Limb (tissue), 2 donors: ENCODE measurements at regions not wholly inside any gene's neighbourhood (a gene's known extent, or its start where the extent isn't known, plus 50 kb on each side); places are given as distances from the start of the nearest gene placed in this dataset.
"Not testable (repeated sequence)": the region's sequence is repeated elsewhere in the genome, so short reads cannot be mapped to it uniquely, and the experiment has no call there.

Experiments
- DNase-seq, 2 donors: peaks; one replicate each; pipeline ENCODE4 v3.0.0-alpha.2; 2016; ENCODE audit errors: extremely low spot score in 2 of 2

DNA sequence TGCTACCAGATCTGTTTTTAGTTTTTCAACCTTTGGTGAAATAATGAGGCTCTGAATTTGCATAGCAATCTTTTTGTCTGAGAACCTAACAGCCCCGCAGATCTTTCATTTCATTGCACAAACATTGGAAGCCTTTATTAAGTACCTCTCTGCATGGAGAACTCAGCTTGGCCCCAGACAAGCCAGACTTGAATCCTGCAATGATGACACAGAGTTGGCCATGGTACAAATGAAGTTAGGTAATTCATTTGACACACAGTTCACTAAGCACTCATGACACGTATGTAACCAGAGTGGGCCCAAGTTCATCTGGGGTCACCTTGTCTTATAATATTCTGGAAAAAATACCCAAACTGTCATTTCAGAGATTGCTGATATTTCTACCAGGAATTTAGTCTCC lies 439.1 kb upstream of the ID2 start:
- DNase-seq: no peak

DNA sequence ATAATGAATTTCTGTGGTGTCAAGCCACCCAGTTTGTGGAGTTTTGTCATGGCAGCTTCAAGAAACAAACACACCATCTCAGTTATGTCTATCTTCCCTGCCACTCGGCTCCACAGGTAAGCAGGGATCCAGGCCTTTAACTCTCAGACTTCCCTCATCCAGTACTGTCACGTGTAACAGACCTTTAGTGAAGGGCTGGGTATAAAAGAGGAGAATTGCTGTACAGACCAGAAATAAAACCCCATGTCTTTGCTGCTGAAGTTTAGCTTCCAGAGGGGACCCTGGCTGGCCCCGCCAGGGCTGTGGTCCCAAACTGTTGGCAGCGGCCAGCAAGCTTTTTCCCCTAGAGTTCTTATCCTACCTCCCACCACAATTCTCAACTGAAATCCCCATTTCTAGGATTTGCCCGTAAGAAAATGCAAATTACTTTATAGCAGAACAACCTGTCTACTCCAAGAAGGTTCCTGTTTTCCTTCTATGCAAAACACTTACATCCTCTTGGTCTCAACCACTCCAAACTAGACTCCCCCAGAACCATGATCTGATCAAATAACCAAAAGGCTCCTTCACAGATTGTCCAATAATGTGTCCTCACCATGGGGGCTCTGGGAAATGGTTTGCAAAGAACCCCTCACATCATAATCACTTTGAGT lies 438.0 kb upstream of the ID2 start:
- no peak for DNase-seq

DNA sequence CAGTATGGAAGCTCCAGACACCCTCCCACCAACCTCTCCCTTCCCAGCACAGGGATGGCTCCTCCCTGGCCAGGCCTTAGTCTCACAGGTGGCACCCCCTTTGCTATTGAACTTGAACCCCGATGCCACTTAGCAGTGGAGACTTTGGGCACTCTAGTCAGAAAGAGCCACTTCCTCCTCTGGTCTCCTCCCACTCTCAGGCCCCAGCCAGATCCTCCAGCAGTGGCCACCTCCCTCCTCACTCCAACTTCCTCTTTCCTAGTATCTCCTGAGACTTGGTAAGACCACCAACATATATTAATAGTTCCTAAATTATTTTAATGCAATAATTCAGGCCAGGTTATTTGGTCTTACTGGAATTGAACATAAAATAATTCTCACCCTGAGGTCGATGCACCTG lies 437.2 kb upstream of the ID2 start:
- no peak for DNase-seq

DNA sequence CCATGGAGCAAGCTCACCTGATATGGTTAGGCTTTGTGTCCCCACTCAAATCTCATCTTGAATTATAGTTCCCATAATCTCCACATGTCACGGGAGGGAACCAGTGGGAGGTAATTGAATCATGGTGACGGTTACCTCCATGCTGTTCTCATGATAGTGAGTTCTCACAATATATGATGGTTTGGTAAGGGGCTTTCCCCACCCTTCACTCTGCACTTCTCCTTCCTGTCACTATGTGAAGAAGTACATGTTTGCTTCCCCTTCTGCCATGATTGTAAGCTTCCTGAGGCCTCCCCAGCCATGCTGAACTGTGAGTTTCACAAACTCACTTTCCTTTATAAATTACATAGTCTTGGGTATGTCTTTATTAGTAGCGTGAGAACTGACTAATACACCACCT lies 435.7 kb upstream of the ID2 start:
- no peak for DNase-seq

DNA sequence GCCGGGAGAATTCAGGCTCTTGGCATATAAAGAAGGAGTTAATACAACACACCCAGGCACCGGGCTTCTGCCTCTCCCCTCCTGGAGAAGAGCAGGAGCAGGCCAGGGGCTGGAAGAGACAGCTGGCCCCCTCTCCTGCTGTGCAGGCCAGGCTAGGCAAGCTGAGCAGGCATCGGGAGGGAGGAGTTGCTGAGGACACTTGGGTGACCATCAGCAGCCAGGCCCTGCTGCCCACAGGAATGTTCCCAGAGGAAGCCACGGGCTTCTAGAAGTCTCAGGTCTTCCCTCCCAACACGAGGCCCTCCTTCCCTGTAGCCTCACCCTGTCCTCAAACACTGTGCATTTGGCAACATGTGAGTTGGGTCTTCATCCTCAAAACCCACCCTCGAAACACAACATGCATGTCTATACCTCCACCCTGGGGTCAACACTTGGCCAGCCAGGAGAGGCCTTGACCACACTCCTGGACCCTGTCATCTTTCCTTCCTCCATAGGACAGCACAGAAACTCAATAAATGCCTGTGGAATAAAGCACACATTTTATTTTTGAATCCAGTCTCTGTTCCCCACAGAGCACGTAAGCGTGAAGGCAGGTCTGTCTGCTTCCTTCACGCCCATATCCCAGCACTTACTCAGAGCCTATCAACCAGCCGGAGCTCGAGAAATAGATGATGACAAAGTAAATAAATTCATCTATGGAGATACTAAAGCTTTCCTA lies 433.8 kb upstream of the ID2 start:
- DNase-seq: no peak

DNA sequence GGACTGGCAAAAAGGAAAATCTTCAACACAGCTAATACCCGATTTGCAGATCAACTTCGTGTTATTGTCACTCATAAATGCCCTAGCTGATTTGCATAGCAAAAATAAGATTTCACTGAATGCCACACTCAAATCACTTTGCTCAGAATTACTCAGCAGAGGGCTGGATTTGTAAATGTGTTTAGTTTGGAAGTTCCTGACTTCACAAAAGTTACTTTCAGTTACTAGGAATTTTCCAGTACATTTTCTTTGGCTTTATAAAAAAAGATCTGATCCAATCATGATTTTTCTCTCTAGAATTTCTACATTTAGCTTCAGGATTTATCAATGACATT lies 433.3 kb upstream of the ID2 start:
- peak in 1 of 2 donors; percentile 10 for DNase-seq

DNA sequence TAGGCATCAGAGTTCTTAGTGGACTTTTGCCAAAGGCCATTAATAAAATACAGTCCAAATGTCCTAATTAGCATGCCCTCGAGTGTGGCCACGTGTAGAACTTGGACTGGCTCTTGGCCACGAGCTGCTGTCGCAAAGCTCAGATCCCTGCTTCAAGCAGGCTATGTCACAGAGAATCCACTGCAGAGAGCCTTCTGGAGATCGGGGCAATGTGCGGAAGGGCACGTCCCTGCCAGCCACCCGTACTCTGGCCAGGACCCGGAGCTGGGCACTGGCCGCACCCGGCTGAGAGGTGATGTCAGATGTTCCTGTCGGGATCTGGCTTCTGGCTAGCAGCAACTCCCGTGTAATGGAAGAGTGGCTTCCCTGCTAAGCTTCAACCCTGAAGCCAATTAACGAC lies 432.7 kb upstream of the ID2 start:
- no peak for DNase-seq

DNA sequence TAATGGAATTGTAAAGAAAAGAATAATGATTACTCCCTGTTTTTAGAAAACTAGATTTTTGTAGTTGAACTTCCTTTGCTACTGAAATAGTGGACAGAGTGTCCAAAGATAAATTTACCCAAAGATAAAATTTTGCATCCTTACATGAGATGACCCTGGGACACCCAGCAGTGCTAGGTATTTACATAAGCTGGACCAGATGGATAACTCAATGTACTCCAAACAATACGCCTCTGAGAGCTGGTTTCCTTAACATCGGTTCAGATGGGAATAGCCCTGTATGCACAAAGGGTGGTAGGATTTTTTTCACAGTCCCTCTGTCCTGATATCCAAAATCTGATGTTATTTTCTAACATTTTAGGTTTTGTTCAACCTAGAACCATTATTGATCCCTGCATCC lies 432.1 kb upstream of the ID2 start:
- no peak for DNase-seq

DNA sequence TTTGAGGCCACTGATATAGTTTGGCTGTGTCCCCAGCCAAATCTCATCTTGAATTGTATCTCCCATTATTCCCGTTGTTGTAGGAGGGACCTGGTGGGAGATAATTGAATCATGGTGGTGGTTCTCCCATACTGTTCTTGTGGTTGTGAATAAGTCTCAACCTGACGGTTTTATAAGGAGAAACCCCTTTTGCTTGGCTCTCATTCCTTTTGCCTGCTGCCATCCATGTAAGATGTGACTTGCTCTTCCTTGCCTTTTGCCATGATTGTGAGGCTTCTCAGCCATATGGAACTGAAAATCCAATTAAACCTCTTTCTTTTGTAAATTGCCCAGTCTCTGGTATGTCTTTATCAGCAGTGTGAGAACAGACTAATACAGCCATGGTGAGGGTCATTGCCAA lies 431.6 kb upstream of the ID2 start:
- not testable (repeated sequence) for DNase-seq

DNA sequence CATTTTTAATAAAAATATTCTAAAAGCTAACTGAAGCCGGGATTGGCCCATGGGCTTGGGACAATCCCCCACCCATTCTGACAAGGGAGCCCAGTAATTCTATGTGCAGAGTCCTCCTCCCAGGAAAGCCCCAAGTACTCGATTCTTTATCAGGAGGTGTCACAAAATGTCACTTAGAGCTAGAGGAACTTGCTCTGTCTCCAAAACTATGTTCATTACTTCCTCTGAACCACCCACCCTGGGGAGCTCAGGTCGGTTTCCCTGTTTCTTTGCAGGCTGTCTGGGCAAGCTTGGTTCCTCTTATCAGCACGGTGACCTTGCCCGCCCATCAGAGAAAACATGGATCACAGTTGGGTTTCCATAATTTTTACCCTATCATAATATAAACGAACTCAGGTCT lies 430.6 kb upstream of the ID2 start:
- DNase-seq: no peak

DNA sequence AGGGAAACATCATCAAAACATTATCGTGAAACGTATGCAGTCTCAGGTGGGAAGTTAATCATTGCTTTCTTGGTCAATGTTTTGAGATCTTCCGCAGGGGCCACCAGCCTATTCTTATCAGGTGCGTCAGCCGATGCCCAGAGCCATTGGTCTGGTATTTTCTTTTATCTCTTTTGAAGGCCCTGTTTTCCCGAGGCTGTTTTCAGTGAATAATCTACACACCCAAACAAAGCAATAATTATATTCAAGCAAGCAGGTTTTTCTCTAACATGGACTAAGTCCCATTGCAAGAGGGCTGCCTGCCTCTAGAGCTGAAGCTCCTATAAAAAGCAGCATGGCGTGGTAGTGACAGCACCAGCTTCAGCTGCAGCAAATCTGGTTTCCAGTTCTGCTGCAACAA lies 430.0 kb upstream of the ID2 start:
- no peak for DNase-seq

DNA sequence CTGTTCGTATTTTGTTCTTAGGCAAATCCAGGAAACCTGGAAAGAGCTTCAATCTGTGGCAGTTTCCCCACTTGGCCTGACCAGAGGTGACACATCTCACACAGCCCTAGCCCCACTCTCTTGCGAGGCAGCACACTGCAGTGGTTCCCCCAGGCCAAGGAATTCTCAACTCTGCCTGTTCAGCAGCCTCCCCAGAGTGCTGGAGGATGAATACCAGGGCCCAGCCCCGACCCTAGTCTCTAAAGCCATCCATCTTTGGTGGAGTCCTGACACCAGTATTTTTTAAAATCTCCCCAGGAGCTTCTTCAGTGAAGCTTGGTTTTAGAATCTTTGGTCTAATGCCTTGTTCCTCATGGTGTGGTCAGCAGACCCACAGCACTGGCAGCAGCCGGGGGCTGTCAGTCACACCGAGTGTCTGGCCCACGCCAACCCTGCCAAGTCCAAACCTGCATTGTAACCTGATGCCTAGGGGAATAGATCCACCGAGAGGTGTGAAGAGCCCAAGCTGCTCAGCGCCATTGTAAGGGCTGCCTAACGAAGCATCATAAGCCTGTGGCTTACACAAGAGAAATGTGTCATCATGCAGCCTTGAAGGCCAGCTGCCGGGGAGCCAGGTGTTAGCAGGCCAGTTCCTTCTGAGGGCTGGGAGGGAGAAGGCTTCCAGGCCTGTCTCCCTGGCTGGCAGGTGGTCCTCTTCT lies 428.7 kb upstream of the ID2 start:
- no peak for DNase-seq

DNA sequence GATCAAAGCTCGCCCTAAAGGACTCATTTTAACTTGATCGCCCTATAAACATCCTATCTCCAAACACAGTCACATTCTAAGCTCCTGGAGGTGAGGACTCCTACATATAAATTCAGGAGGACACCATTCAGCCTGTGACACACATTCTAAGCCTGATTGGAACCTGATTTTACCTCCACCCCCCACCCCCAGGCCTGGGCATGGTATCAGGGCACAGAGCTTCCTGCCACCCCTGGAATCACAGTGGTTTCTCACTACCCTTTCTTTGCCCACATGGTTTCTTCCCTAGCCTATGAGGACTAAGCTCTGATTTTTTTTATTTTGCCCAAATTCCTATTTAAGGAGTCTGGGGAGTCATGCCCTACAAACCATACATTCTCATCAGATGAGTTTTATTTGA lies 428.1 kb upstream of the ID2 start:
- DNase-seq: no peak

DNA sequence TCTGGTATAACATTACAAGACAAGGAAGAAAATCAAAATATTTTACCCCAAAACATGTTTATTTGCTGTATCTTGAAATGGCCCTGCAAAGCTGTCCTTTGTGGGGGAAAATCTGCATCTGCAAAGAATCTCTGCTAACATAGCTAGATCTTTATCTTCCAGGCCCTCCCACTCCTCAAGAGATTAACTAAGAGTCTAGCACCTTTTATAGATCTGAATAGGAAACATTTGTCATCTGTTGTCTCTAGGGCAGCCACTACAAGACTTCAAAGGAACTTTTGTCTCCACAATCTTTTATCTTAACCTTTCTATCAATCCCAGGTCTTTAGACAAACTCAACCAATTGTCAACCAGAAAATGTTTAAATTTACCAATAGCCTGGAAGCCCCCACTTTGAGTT lies 427.6 kb upstream of the ID2 start:
- DNase-seq: not testable (repeated sequence)

DNA sequence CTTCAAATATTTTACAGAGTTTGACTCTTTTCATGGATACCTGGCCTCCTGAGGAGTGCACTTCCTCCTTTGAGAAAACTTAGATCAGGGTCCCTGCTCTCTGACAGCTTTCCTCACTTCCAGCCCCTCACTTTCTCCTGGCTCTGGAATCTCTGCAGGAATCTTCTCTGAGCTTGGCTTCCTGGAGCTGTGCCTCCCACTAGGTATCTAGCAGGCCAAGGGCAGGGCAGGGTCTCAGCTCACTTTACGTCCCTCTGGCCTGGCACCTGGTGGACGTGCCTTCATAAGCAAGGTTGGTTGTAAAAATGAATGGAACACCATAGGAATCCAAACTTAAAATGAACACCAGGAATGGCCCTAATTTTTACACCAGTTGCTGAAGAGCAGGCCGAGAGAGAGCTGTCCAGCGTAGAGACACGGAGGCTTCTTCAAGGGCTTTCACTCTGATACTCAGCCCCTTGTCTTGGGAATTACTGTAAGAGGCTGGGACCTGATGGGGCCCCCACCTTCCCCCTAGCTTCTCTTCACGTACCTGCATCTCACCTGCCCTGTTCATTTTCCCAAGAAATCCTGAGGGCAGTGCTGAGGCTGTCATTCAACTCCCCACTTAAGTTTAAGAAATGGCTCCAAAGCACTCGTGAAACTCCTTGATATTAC lies 426.9 kb upstream of the ID2 start:
- DNase-seq: no peak

DNA sequence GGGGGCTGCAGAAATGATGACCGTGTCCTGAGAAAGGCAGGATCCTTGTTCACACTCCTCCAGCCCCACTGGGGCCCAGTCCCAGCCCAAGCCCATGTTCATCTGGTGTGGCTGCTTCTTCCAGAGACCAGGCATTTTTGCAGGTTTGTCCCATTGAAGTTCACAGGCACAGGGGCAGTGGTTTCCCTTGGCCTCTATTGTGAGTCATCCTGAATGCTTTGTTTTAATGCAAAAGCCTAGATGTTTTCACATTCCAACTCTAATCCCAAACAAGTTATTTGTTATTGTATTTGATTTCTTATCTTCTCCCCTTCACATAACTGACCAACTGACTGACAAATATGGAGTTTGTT lies 426.4 kb upstream of the ID2 start:
- no peak for DNase-seq

DNA sequence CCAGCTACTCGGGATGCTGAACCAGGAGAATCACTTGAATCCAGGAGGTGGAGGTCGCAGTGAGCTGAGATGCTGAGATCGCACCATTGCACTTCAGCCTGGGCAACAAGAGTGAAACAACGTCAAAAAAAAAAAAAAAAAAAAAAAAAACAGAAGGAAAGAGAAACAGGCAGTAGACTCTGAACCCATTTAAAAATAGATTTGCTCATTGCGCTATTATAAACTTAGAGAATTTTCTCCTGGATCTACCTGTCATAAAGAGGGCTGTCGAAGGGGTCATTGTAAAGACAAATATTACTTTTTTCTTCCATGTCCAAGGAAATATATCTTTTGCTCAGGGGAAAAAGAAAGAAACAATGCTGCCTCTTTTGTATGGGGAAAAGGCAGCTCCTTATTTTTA lies 425.0 kb upstream of the ID2 start:
- DNase-seq: no peak

DNA sequence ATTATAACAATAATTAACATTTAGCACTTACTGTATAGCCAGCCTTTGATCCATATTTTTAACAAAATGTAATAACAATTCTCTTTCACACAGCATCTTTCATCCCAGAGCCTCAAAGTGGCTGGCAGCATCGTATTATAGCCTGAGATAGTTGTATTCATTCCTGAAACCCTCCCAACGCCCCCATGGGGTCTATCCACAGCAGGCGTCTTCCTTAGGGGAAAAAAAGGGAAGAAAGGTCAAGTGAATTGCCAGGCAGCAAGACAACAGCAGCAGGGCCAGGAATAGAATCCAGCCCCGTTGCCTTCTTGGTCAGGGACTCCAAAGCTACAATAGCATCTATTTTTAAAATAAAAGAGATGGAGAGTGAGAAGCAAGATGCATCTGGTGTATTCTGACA lies 424.4 kb upstream of the ID2 start:
- no peak for DNase-seq

DNA sequence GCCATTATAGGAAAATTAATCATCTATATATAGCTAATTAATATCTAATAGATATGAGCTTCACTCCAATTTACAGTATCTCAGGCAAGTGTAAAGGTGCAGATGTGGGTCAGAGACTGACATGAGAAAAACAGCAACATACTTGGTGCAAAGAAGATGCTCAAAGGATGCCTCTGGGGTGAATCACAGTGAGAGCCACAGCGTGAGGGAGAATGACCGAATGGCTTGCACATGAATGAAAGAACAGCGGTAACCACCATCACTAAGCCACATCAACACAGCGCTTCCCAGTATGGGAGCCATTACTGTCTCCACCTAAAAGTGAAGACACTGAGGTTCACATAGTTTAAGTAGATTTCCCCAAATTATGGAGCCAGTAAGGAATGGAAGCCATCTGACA lies 423.4 kb upstream of the ID2 start:
- DNase-seq: no peak

DNA sequence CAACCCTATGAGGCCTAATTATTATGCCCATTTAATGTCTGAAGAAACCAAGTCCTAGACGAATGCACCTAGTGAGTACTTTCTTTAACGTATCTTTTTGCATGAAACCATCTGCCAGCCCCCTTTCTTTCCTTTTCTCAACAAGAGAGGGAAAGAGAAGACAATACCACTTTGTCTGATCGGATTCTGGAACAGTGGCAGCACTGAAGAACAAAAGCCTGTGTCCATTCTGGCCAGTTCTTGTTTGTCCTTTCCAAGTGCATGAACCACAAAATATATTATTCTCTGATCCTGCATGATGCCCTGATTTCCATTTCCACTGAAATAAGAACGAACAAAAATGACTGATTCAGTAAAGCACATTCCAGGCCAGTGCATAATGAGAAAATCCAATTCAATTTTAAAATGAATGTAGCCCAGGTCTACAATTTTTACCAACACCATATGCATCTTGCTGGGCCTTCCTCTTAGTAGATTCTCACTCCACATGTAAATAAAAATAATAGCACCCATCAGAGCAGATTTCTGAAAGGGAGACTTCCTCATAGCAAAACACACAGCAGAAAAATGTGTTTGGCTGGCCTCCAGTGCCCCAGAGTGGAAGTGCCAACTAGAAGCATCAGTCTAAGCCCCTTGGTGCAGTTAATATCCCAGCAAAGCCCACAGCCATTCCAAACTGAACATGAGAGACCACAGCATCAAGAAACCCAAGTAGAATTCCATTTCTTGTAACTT lies 422.6 kb upstream of the ID2 start:
- DNase-seq: no peak

DNA sequence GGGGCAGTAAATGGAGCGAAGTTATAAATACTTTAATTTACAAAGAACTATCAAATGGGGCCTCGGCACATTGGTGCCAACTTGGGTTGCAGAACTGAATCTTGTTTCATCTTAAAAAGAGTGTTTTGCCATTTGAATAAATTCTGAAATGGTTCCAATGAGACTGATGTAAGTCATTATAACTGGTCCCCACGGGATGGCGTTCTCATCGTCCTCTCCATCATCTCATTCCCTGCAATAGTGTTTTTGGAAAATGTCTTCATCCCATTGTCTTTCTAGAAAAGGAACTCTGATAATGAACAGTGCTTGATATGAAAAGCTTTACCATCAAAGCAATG lies 422.0 kb upstream of the ID2 start:
- DNase-seq: no peak

DNA sequence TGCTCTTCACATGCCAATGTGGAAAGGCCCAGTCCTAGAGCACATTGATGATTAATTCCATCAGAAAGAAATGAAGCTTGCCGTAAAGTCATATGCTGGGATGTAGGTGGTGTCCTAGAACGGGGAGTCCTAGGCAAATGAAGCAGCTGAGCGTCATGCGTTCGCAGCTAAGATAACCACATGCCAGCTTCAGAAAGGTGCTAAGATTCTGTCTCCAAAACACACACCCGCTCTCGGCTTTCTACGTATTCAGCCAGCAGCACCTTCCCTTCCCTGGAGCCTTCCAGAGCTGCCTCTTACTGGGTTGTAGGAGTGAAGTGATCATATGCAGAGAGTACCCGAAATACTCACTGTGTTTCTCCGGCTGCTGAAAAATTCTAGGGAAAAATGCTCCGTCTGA lies 421.6 kb upstream of the ID2 start:
- no peak for DNase-seq
